ENCODE measurements at regions not wholly inside any gene's neighbourhood (a gene's known extent, or its start where the extent isn't known, plus 50 kb on each side); places are given as distances from the start of the nearest gene placed in this dataset.
"Not testable (repeated sequence)": the region's sequence is repeated elsewhere in the genome, so short reads cannot be mapped to it uniquely, and the experiment has no call there.

GRCh38 chr3:159260049-159260662, 458.3 kb downstream of the MFSD1 start:
- Histone ChIP-seq H3K36me3 (no peaks in the 10 kb centered on the region), H3K9me3 (no peaks in the 10 kb centered on the region), H3K4me1 (no peaks in the 10 kb centered on the region), H3K4me3 (no peak overlapping the region), H3K27me3 (no peaks in the 10 kb centered on the region), H3K27ac (no peak overlapping the region)
- WGBS (ENCODE audit: insufficient coverage, low coverage, low lambda C conversion rate, missing lambda C conversion rate) = 7% methylated on average over 5 of the region's 5 CpGs
- ATAC-seq (peak; percentile 79 to 87 (median 81)), DNase-seq (peak in 1 of 3 donors; percentile 52)
- intact Hi-C loops (cut with DNase I) = loop anchor here in 1 of 2 donors (10.0 kb wide), 2 partner anchors 405 to 555 kb away; no protein-coding TSS in a partner anchor
- no peak for TF ChIP-seq POLR2A (IDR thresholded peaks at IDR 0.05)
- peak; percentile 69 to 78 (median 74) for TF ChIP-seq CTCF (IDR thresholded peaks at IDR 0.05)

GRCh38 chr3:159261333-159261732, 459.5 kb downstream of the MFSD1 start:
- WGBS (ENCODE audit: insufficient coverage, low coverage, low lambda C conversion rate, missing lambda C conversion rate) = 49% methylated on average over 3 of the region's 4 CpGs

GRCh38 chr3:159263750-159264553, 462.1 kb downstream of the MFSD1 start:
- TF ChIP-seq CTCF (IDR thresholded peaks at IDR 0.05) = peak; percentile 65 to 79 (median 77)
- no peak for TF ChIP-seq POLR2A (IDR thresholded peaks at IDR 0.05)
- 39% methylated on average over 6 of the region's 6 CpGs for WGBS (ENCODE audit: insufficient coverage, low coverage, low lambda C conversion rate, missing lambda C conversion rate)
- no peak for DNase-seq
- H3K4me1 ChIP-seq = no peaks in the 10 kb centered on the region
- no peak overlapping the region for H3K27ac ChIP-seq
- peak; percentile 73 to 83 (median 74) for ATAC-seq
- H3K9me3 ChIP-seq = no peaks in the 10 kb centered on the region
- H3K27me3 ChIP-seq = no peaks in the 10 kb centered on the region
- no peaks in the 10 kb centered on the region for H3K36me3 ChIP-seq
- no peak overlapping the region for H3K4me3 ChIP-seq
- intact Hi-C loops (cut with DNase I) = loop anchor here in 1 of 2 donors (10.0 kb wide), 2 partner anchors 409 to 551 kb away; no protein-coding TSS in a partner anchor

More at GRCh38 chr3:159261333-159261732, 459.5 kb downstream of the MFSD1 start:
- not testable (repeated sequence) for H3K9me3 ChIP-seq, H3K4me1 ChIP-seq, DNase-seq, H3K27me3 ChIP-seq, H3K36me3 ChIP-seq, H3K4me3 ChIP-seq, H3K27ac ChIP-seq, ATAC-seq
- intact Hi-C loops (cut with DNase I) = loop anchor here in 1 of 2 donors (10.0 kb wide), 2 partner anchors 407 to 553 kb away; no protein-coding TSS in a partner anchor

- DNase-seq (no peak), ATAC-seq (no peak)
- Histone ChIP-seq H3K9me3 (no peaks in the 10 kb centered on the region), H3K27me3 (no peaks in the 10 kb centered on the region), H3K27ac (no peak overlapping the region), H3K4me3 (no peak overlapping the region), H3K36me3 (no peaks in the 10 kb centered on the region), H3K4me1 (no peaks in the 10 kb centered on the region)
- intact Hi-C loops (cut with DNase I) = loop anchor here in 1 of 2 donors (10.0 kb wide), 2 partner anchors 411 to 549 kb away; no protein-coding TSS in a partner anchor
- 57% methylated on average over 2 of the region's 2 CpGs for whole genome bisulfite sequencing (ENCODE audit: insufficient coverage, low coverage, low lambda C conversion rate, missing lambda C conversion rate)
- no peak for TF ChIP-seq POLR2A (IDR thresholded peaks at IDR 0.05)
- no peak for TF ChIP-seq CTCF (IDR thresholded peaks at IDR 0.05)
These were observed 463.9 kb downstream of the MFSD1 start for GRCh38 chr3:159265705-159266104.

- Histone ChIP-seq H3K27ac (no peak overlapping the region), H3K4me1 (no peaks in the 10 kb centered on the region), H3K9me3 (no peaks in the 10 kb centered on the region), H3K4me3 (no peak overlapping the region), H3K27me3 (no peaks in the 10 kb centered on the region), H3K36me3 (no peaks in the 10 kb centered on the region)
- 52% methylated on average over 4 of the region's 6 CpGs for whole genome bisulfite sequencing (ENCODE audit: insufficient coverage, low coverage, low lambda C conversion rate, missing lambda C conversion rate)
- intact Hi-C loops (cut with DNase I) = loop anchor here in 1 of 2 donors (10.0 kb wide), 2 partner anchors 412 to 548 kb away; no protein-coding TSS in a partner anchor
- DNase-seq (no peak), ATAC-seq (peak; percentile 43 to 65 (median 50))
- TF ChIP-seq POLR2A (IDR thresholded peaks at IDR 0.05) (no peak), CTCF (IDR thresholded peaks at IDR 0.05) (peak; percentile 20 to 47 (median 28))
These were observed 464.9 kb downstream of the MFSD1 start for GRCh38 chr3:159266779-159267178.
